Testis (tissue), 2 donors: ENCODE measurements at regions not wholly inside any gene's neighbourhood (a gene's known extent, or its start where the extent isn't known, plus 50 kb on each side); places are given as distances from the start of the nearest gene placed in this dataset.

Source experiments
- CTCF ChIP-seq, 3 experiments: fragments of 450-650 bp in 2 of 3; fragments of 200-600 bp in 1 of 3; sonication (generic) in 1 of 3; IDR thresholded peaks; one replicate each; pipeline ENCODE4 v1.5.1; 2016 to 2019; ENCODE audit warnings: antibody characterized with exemption in 3 of 3, mild to moderate bottlenecking in 2 of 3, moderate library complexity in 1 of 3
- POLR2A ChIP-seq: fragments of 450-650 bp; IDR thresholded peaks from one replicate; pipeline ENCODE4 v1.6.1; 2017; ENCODE audit warnings: antibody characterized with exemption, mild to moderate bottlenecking, moderate library complexity

DNA sequence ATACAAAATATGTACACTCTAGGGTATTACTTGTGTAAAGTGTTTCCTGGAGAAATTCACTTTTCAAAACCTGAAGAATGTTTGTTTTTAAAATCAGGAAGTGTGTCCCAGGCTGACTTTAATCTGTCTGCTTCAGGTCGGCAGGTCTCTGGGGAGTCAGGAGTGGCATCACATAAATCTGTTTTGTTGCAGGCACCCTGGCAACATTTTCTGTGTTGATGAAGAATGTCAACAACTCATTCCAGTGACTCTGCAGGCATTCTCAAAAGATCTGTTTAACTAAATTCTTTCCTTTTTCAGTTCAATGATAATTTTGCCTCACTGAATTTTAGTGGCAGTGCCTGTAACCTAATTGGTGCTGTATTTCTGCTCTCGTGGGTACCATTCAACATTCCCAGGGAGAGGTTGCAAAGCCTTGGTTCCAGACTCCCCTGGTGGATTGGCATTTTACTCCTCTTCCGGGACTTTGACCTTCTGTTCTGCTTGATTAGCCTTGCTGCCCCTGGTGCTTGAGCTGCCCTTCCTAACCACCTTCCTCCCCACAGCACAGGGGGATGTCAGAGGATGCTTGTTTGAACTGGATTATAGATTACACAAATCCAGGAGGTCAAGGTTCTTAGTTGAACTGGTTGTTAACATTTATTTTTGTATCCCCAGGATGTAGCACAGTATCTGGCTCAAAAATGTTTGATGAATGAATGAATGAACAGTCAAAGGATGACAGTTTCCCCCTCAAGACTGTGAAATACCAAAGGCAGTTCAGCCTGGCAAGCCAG, 55.4 kb upstream of the LPGAT1 start:
- no peak for TF ChIP-seq POLR2A
- TF ChIP-seq CTCF (IDR thresholded peaks at IDR 0.05), result no peak
